ENCODE measurements at regions not wholly inside any gene's neighbourhood (a gene's known extent, or its start where the extent isn't known, plus 50 kb on each side); places are given as distances from the start of the nearest gene placed in this dataset.

- Mint-ChIP-seq H3K9me3 (no peaks in the 10 kb centered on the region), H3K27ac (no peak overlapping the region), H3K27me3 (ENCODE audit: insufficient read depth) (no peaks in the 10 kb centered on the region), H3K36me3 (ENCODE audit: low read depth) (no peaks in the 10 kb centered on the region), H3K4me3 (no peak overlapping the region), H3K4me1 (ENCODE audit: low read depth) (peaks cover 42% of the 10 kb centered on the region)
- TF ChIP-seq CTCF (IDR thresholded peaks at IDR 0.05): no peak
- no peak for DNase-seq
These were observed 299.5 kb upstream of the PMFBP1 start for GRCh38 chr16:72471317-72471924.

- peaks cover 38% of the 10 kb centered on the region for H3K4me1 Mint-ChIP-seq (ENCODE audit: low read depth)
- no peak for DNase-seq
- no peak for TF ChIP-seq CTCF (IDR thresholded peaks at IDR 0.05)
- H3K27me3 Mint-ChIP-seq (ENCODE audit: insufficient read depth): no peaks in the 10 kb centered on the region
- no peaks in the 10 kb centered on the region for H3K9me3 Mint-ChIP-seq
- H3K4me3 Mint-ChIP-seq: no peak overlapping the region
- no peaks in the 10 kb centered on the region for H3K36me3 Mint-ChIP-seq (ENCODE audit: low read depth)
- no peak overlapping the region for H3K27ac Mint-ChIP-seq
These were observed 298.6 kb upstream of the PMFBP1 start for GRCh38 chr16:72470541-72470940.

GRCh38 chr16:72469932-72470331 is 298.0 kb upstream of the PMFBP1 start:
- H3K36me3 Mint-ChIP-seq (ENCODE audit: low read depth): no peaks in the 10 kb centered on the region
- H3K9me3 Mint-ChIP-seq: no peaks in the 10 kb centered on the region
- H3K27me3 Mint-ChIP-seq (ENCODE audit: insufficient read depth): no peaks in the 10 kb centered on the region
- TF ChIP-seq CTCF (IDR thresholded peaks at IDR 0.05): no peak
- no peak overlapping the region for H3K4me3 Mint-ChIP-seq
- H3K4me1 Mint-ChIP-seq (ENCODE audit: low read depth): peaks cover 32% of the 10 kb centered on the region
- DNase-seq: no peak
- H3K27ac Mint-ChIP-seq: no peak overlapping the region

GRCh38 chr16:72468582-72468981 is 296.6 kb upstream of the PMFBP1 start:
- TF ChIP-seq CTCF (IDR thresholded peaks at IDR 0.05): no peak
- Mint-ChIP-seq H3K27me3 (ENCODE audit: insufficient read depth) (peaks cover 1% of the 10 kb centered on the region; the same call in 1 of the 2 replicates), H3K27ac (no peak overlapping the region), H3K36me3 (ENCODE audit: low read depth) (no peaks in the 10 kb centered on the region), H3K4me3 (no peak overlapping the region), H3K4me1 (ENCODE audit: low read depth) (peaks cover 18% of the 10 kb centered on the region), H3K9me3 (no peaks in the 10 kb centered on the region)
- DNase-seq: no peak

- Mint-ChIP-seq H3K4me3 (no peak overlapping the region), H3K27ac (no peak overlapping the region), H3K9me3 (no peaks in the 10 kb centered on the region), H3K36me3 (ENCODE audit: low read depth) (no peaks in the 10 kb centered on the region), H3K4me1 (ENCODE audit: low read depth) (peaks cover 17% of the 10 kb centered on the region), H3K27me3 (ENCODE audit: insufficient read depth) (peaks cover 1% of the 10 kb centered on the region; the same call in 1 of the 2 replicates)
- DNase-seq: peak; percentile 46
- peak; percentile 86 for TF ChIP-seq CTCF (IDR thresholded peaks at IDR 0.05)
These were observed 295.3 kb upstream of the PMFBP1 start for GRCh38 chr16:72467157-72467759.

Measured in HFFc6 (cell line).